Nephron progenitor cell (in vitro differentiated cells): ENCODE measurements at regions not wholly inside any gene's neighbourhood (a gene's known extent, or its start where the extent isn't known, plus 50 kb on each side); places are given as distances from the start of the nearest gene placed in this dataset.

Experiments used
- DNase-seq: peaks from one replicate; pipeline ENCODE4 v3.0.0; 2021
- H3K27ac Mint-ChIP-seq: 2 replicates; pipeline ENCODE4 v1.8.0; 2021; ENCODE audit warnings: mild to moderate bottlenecking, moderate library complexity, mixed read lengths
- H3K27me3 Mint-ChIP-seq: 2 replicates; pipeline ENCODE4 v1.8.0; 2021; ENCODE audit warnings: mild to moderate bottlenecking, low read depth, mixed read lengths; ENCODE audit not compliant: poor library complexity
- H3K36me3 Mint-ChIP-seq: 2 replicates; pipeline ENCODE4 v1.8.0; 2021; ENCODE audit warnings: low read depth, mixed read lengths
- H3K4me1 Mint-ChIP-seq: 2 replicates; pipeline ENCODE4 v1.8.0; 2021; ENCODE audit warnings: mixed read lengths
- H3K4me3 Mint-ChIP-seq: 2 replicates; pipeline ENCODE4 v1.8.0; 2021; ENCODE audit warnings: mild to moderate bottlenecking, moderate library complexity, mixed read lengths
- H3K9me3 Mint-ChIP-seq: 2 replicates; pipeline ENCODE4 v1.8.0; 2021; ENCODE audit warnings: mild to moderate bottlenecking, moderate library complexity, mixed read lengths
- TF ChIP-seq, protein P1 (sequence below): fragments of 200-600 bp; sonication (generic); IDR thresholded peaks from 2 replicates; pipeline ENCODE4 v1.5.0; 2021; ENCODE audit warnings: antibody characterized with exemption

DNA sequence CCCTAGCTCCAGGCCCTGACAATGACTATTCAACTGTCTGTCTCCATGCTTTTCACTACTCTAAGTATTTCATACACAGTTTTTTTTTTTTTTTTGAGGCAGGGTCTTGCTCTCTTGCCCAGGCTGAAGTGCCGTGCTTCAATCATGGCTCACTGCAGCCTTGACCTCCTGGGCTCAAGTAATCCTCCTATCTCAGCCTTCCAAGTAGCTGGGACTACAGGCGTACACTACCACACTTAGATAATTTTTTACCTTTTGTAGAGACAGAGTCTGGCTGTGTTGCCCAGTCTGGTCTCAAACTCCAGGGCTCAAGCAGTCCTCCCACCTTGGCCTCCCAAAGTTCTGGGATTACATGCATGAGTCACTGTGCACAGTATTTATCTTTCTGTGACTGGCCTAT lies 815.4 kb downstream of the DACH1 start:
- peaks cover 26% of the 10 kb centered on the region for H3K9me3 Mint-ChIP-seq
- no peak overlapping the region for H3K27ac Mint-ChIP-seq
- H3K36me3 Mint-ChIP-seq: no peaks in the 10 kb centered on the region
- H3K4me3 Mint-ChIP-seq: no peak overlapping the region
- TF ChIP-seq, protein P1, sequence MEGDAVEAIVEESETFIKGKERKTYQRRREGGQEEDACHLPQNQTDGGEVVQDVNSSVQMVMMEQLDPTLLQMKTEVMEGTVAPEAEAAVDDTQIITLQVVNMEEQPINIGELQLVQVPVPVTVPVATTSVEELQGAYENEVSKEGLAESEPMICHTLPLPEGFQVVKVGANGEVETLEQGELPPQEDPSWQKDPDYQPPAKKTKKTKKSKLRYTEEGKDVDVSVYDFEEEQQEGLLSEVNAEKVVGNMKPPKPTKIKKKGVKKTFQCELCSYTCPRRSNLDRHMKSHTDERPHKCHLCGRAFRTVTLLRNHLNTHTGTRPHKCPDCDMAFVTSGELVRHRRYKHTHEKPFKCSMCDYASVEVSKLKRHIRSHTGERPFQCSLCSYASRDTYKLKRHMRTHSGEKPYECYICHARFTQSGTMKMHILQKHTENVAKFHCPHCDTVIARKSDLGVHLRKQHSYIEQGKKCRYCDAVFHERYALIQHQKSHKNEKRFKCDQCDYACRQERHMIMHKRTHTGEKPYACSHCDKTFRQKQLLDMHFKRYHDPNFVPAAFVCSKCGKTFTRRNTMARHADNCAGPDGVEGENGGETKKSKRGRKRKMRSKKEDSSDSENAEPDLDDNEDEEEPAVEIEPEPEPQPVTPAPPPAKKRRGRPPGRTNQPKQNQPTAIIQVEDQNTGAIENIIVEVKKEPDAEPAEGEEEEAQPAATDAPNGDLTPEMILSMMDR: no peak
- DNase-seq: no peak
- H3K4me1 Mint-ChIP-seq: no peaks in the 10 kb centered on the region
- H3K27me3 Mint-ChIP-seq: no peaks in the 10 kb centered on the region

DNA sequence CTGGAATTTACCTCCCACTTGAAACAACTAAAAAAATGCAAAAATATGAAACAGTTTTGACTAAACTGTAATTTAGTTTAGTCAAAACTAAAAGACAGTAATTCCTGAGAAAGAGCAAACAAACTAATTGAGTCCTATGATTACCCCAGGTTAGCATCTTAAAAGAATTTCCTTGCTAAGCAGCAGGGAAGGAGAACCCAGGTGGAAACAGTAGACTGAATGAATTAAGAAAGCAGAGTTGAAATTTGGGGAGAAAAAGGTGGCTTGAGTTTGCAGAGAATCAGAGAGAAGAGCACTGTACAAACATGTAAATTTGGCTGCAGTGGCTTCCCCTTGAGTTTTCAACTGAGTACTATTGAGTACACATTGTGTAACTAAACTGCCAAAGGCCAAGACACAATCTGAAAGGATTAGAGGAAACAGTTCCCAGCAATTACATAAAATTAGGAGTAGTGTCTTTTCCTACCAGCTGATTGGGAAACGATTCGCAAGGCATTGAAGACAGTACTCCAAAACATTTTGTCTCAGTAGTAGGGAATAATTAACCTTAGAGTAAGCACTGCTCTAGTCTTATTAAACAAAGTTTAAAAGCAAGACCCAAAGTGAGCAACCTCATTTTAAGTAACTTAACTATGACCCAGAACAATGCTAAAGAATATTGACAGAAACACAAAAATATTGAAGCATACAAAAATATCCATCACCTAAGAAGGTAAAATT lies 820.5 kb downstream of the DACH1 start:
- peaks cover 2% of the 10 kb centered on the region for H3K4me1 Mint-ChIP-seq
- DNase-seq: no peak
- H3K9me3 Mint-ChIP-seq: no peaks in the 10 kb centered on the region
- no peak overlapping the region for H3K4me3 Mint-ChIP-seq
- no peak overlapping the region for H3K27ac Mint-ChIP-seq
- H3K27me3 Mint-ChIP-seq: no peaks in the 10 kb centered on the region
- TF ChIP-seq, protein P1: no peak
- H3K36me3 Mint-ChIP-seq: no peaks in the 10 kb centered on the region

DNA sequence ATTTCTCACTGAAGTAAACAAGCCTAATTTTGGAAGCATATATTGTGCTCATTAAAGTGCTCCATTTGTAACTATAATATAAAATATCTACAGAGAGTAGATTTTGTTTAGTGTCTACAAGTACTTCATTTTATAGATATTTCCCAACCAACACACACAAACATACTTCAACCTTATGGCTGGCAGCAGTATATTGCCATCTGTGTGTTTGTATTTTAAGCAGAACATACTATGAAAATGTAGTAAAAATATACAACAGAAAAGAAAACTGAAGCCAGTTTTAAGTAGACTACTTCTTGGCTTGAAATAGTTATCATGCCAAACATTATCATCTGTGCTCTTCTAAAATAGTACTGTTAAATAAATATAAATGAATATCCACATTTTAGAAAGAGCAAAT lies 821.9 kb downstream of the DACH1 start:
- Mint-ChIP-seq H3K4me1 (peaks cover 4% of the 10 kb centered on the region), H3K27ac (no peak overlapping the region), H3K9me3 (no peaks in the 10 kb centered on the region), H3K27me3 (no peaks in the 10 kb centered on the region), H3K36me3 (no peaks in the 10 kb centered on the region), H3K4me3 (no peak overlapping the region)
- TF ChIP-seq, protein P1: no peak
- DNase-seq: no peak

DNA sequence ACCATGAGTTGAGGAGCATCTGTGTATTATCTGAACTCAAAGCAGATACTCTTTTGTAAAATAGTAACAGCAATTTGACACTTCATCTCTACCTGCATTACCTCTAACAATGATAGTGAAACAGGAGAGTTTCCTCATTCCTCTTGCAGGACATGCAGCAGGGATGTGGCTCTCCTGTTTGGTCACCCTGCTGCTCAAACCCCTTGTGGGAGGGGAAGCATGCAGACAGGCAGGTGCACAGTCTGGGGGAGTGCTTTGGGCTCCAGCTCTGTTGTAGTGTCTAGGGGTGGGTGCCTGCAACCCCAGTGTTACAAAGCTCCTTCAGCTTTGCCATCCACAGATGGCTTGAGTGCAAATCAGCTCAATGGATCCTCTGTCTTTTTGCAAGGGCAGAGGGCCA lies 827.6 kb downstream of the DACH1 start:
- Mint-ChIP-seq H3K36me3 (no peaks in the 10 kb centered on the region), H3K4me1 (peaks cover 4% of the 10 kb centered on the region), H3K27ac (no peak overlapping the region), H3K27me3 (no peaks in the 10 kb centered on the region), H3K9me3 (no peaks in the 10 kb centered on the region), H3K4me3 (no peak overlapping the region)
- DNase-seq: no peak
- TF ChIP-seq, protein P1: no peak

DNA sequence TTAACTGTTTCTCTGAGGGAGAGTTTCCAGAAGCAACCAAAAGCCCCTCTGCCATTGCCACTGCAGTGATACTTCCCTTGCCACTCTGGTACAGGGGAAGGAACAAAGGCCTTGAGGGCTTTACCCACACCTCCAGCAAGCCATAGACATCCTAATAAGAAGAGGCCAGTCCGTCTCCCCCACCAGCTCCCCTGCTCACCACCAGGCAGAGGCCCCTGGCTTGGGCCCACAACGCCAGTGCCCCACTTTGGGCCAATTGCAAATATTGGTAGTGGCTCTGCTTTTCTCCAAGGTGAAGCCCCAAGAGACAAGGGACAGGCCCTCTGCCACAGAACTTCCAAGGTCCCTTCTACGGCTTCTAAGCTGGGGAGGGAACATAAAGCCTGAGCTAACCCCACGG lies 833.0 kb downstream of the DACH1 start:
- H3K9me3 Mint-ChIP-seq: peaks cover 14% of the 10 kb centered on the region
- H3K4me1 Mint-ChIP-seq: peaks cover 12% of the 10 kb centered on the region
- DNase-seq: no peak
- no peaks in the 10 kb centered on the region for H3K36me3 Mint-ChIP-seq
- H3K4me3 Mint-ChIP-seq: no peak overlapping the region
- H3K27me3 Mint-ChIP-seq: no peaks in the 10 kb centered on the region
- H3K27ac Mint-ChIP-seq: no peak overlapping the region
- TF ChIP-seq, protein P1: no peak

DNA sequence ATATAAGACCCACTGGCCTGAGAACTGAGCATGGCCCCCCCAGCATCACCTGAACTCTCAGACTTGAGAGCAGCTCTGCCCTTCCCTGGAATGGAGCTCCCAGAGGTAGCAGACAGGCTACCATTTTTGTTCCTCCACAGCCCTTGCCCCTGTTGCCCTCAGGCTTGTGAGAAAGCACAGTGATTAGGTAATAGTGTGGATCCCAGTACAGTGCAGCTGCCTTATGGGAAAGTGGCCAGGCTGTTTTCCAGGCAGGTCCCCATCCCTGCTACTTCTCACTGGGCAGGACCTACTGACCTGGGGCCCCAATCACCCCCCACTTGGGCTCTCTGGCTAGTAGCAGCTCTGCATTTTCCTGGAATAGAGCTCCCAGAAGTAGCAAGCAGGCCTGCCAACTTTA lies 834.0 kb downstream of the DACH1 start:
- Mint-ChIP-seq H3K27me3 (no peaks in the 10 kb centered on the region), H3K27ac (no peak overlapping the region), H3K36me3 (peaks cover 2% of the 10 kb centered on the region), H3K4me1 (peaks cover 12% of the 10 kb centered on the region), H3K4me3 (no peak overlapping the region), H3K9me3 (peaks cover 24% of the 10 kb centered on the region)
- TF ChIP-seq, protein P1: no peak
- no peak for DNase-seq
